LHCN-M2 (cell line): ENCODE measurements at regions not wholly inside any gene's neighbourhood (a gene's known extent, or its start where the extent isn't known, plus 50 kb on each side); places are given as distances from the start of the nearest gene placed in this dataset.

Experiments
- DNase-seq: peaks from one replicate; pipeline ENCODE4 v3.0.0-alpha.2; 2012; ENCODE audit warnings: low read depth

DNA sequence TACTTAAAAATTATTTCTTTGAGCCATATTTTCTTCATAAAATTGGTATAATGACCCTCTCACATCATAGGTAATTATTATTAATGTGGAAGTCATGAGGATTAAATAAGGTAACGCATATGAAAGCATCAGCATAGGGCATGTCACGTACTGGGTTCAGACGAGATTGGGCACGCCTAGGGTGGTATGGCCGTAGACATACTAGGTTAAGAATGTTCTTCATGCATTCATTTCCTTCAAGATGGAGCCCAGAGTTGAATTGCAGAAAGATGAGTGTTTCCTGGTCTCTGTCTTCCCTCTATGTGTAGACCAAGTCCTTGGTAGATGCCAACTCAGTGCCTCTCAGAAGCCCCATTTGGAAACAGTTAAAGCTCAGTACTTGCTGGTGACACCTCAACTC lies 174.1 kb upstream of the CLINT1 start:
- no peak for DNase-seq

DNA sequence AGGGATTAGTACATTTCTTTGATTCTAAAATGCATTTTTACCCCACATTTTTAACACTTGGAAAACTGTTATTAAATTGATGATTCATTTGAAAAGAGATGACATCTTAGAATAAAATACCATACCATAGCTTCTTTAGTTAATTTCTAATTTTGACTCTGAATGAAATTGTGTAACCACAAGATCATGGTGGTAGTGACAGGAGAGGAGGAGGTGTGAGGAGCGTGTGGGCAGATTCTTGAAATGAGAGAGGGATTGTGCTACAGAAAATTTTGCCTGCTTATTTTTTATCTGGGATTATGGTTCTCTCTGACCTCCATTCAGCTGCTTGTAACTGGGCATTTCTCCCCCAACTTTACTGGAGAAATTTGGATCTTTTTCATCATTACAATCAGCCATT lies 173.3 kb upstream of the CLINT1 start:
- DNase-seq: no peak

DNA sequence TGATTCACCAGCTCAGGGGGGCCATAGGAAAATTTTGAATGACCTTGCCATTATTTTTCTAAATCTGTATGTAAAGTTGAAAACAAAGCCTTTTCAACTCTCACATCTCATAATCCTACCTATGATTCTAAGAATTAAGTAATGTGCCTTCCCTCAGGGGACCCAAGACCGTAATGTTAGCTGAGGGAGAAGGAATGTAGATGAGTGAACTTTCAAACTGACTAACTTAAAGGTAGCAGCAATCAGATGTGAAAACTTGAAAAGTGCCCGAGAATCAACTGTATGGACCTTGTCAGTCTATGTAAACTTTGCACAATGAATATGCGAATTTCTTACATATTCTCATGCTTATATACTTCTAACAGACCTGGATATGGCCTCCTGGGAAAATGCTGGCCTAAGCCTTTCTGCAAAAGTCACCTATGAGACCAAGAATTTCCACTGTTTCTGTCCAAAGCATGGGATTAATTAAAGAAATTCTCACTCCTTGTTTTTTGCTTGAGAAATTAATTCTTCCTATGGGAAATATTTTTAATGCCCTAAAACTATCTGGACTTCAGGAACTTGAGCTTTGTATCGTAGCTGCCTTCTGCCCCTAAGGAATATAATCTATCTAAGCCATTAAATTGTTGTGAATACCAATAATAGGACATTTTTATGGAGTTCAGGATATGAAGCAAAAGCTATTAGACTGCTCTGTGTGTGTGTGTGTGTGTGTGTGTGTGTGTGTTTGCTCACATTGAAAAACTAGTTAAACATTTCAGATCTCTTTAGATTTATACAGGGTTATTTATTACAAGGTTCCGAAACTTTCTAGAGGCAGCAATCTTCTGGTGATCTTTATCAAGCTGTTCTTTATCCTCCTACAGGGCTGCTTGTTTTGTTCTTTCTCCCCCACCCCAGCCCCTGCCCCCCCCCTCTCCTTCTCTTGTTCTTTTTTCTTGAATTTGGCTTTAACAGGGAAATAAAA lies 169.1 kb upstream of the CLINT1 start:
- no peak for DNase-seq

DNA sequence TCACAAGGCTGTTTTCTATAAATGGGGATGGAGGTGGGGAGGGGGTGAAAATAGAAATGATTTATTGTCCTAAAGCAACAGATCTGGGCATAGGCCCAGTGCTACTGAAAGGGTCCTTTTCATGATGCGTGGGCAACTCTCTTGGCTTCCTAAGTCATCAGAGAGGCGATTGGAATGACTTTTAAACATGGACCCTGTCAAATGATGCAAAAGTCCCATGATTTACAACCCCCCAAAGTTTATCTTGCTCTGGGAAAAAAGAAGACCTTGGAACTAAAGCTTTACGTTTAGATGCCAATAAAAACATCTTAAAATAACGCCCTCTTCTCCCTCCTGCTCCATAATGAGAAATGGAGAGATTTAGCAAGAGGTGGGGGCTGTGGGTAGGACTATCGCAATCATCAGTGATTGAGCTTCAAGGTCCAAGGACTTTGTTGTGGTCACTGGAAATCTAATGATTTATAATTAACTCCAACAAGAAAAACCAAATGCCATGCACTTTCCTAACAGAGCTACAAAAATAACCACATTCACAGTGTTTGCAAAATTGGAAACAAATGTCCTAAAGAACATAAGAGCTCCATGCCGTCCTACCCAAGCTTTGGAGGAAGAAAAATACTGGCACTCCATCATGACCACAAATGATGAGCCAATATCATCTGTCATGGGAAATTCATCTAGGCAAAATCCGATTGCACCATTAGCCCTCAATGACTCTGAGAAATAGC lies 167.5 kb upstream of the CLINT1 start:
- DNase-seq: peak; percentile 12

DNA sequence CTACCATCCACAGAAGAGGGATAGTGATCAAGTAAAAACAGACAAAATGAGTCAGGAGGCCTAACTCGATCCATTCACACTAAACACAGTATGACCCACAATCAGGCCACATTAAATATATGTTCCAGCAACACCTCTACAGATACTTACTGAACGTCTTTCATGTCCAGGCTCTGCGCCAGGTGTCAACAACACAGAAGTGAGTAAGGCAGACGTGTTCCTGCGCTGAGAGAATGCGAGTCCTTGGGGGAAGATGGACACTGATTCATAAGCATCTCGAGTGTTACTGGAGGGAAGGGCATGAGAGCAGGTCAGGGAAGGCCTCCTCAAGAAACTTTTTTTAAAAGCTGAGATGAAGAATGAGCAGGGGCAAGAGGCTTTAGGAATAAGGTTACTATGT lies 164.3 kb upstream of the CLINT1 start:
- no peak for DNase-seq

DNA sequence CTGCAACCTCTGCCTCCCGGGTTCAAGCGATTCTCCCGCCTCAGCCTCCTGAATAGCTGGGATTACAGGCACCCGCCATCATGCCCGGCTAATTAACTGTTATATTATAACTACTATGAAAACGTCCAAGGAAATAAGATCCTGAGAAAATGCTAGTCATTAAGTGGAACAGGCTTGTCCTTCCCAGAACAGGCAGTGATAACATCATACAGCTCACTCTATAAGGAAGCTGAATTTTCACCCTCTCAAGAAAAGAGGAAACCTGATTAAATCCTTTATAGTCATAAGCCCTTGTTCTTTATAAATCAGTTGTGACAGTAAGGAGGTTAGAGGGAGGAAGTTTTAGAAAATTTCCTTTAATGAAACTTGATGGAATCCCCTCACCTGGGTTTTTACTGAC lies 163.9 kb upstream of the CLINT1 start:
- DNase-seq: no peak

DNA sequence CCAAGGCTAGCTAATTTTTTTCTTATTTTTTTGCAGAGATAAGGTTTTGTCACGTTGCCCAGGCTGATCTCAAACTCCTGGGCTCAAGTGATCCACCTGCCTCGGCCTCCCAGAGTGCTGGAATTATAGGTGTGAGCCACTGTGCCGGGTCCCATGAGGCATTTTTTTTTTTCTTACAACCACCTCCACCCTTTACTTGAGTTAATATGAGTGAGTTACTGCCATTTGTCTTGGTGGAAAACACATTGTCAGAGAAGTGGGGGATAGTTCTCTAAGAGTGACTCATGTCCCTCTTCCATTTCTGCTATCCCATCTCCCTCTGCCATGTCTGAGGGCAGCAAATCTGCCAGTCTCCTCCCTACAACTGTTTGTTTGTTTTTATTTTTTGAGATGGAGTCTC lies 163.4 kb upstream of the CLINT1 start:
- DNase-seq: no peak

DNA sequence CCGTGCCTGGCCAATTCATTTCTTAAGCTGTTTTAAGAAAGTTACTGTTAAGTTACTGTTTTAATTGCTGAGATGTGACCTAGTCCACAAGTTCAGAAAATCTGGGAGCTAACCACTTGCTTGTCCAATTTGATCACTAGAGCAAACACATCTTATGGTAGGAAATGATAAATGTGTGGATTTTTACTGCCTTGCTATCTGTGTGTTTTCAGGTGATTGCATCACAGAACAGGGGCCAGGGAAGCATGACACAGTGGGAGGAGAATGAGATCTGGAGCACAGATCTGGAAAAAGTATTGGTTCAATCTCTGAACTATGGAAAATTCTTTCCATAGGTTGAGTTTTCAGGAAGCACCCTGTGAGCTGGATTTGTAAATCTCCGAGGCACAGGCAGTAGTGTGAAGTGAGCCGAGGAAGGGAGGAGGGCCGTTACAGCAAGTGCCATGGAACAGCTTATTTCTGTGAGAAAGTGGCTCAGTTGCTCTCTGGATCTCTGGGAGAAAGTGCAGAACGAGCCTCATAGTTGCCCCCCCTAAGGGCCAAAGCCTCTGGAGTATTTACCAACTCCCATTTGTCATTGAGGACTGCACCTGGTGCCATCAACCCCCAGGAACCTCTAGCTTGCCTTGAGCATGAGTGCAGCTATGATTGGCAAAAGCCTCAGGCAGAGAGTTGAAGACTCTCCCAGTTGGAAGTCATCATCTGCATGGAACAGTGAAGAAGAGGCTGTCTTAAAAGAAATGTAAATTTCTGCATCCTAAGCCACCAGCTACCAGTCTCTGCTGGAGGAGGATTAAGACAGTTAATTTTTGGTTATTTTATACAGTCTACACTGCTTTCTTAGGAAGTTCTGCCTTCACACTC lies 161.8 kb upstream of the CLINT1 start:
- DNase-seq: no peak

DNA sequence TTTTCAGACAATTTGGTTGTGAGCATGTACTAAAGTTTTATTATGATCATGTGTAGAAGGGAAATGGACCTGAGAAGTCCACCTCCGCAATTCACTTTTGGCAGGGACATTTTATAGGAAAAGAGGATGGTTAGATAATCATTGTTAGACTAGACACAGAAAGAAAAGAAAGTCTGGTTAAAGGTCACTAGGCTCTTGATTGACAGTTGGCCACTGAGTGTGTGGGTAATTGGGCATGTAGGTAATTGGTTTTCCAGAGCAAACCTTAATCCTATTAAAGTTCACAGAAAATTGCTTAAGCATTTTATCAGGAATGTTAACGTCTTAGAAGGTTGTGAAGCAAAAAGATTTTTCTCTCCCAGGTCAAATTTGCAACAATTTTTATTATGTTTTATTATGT lies 158.5 kb upstream of the CLINT1 start:
- DNase-seq: no peak

DNA sequence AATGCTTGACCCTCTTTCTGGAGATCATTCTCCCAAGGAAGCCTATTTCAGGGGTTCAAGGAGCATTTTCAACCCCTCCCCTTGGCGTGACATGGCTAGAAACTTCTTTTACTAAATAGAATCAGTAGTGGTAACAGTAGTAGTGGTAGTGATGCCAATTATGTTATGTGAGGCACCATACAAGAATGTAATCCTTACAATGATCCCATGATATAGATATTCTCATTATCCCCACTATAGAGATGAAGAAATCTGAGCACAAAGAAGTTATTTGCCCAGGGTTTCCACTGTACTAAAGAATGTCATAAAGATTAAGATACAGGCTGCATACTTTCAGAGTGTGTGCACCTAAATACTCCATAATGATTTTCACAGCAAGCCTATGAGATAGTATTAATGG lies 155.4 kb upstream of the CLINT1 start:
- no peak for DNase-seq

DNA sequence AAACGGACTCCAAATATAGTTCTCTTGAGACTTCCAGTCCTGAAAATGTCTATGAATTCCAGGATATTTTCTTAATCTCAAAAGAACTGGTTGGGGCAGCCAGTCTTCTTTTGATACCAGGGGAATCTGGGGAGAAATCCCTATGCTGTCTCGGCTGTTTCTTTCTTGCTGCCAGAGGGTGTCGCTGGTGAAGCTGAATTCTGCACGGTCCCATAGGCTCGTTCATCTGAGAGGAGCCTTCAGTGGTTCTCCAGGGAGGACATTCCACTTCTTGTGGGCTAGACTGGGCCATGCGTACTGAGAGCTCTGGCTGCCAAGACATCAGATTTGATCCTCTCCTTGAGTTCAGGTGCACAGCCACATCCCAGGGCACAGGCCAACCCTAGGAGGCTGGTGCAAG lies 155.0 kb upstream of the CLINT1 start:
- peak; percentile 2 for DNase-seq

DNA sequence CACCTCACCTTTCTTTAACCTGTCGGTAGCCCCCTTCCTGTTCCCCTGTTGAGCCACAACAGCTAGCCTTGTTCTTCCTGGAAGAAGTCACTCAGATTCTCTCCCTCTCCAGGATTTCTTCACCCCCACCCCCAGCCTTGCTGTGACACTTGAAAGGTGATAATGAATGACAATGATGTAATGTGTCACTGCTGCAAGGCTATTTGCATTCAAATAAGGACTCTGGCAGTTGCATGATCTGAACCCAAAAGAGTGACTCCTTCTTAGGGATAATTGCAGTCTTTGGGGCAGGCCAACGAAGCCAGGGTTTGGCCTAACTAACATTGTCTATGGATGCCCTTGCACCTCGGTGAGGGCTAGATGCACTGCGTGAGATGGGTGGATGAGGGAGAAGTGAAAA lies 154.4 kb upstream of the CLINT1 start:
- no peak for DNase-seq

DNA sequence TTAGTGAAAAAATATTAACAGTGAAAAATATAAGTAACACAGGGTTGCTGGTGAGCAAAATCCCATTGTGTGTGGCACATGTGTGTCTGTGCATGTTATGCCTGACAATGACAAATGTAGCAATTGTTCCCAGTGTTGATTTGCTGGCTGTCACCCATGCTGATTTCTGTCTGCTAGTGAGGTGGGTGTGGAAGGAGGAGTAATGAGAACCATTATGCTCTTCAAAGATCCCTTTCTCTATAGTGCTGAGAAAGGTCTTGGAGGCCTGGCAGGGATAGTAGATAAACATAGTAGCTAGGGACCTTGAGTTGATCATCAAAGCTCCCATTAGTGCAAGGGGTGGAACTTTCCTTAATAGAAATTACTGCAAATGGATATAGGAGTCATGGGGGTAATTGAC lies 152.5 kb upstream of the CLINT1 start:
- no peak for DNase-seq

DNA sequence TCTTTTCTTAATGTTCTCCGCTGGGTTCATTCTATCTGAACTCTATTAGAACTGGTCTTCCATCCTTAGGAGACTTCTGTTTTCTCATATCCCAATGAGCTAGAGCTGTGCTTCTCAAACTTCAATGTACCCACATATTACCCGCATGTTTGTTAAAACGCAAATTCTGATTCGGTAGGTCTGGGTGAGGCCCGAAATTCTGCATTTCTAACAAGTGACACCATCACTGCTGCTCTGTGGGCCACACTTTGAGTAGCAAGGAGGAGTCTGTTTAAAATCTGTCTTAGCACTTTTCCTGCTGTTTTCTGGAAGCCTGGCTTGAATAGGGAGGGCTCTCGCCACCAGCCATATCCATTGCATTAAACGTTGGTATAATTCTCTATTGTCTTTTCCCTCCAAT lies 151.9 kb upstream of the CLINT1 start:
- no peak for DNase-seq

DNA sequence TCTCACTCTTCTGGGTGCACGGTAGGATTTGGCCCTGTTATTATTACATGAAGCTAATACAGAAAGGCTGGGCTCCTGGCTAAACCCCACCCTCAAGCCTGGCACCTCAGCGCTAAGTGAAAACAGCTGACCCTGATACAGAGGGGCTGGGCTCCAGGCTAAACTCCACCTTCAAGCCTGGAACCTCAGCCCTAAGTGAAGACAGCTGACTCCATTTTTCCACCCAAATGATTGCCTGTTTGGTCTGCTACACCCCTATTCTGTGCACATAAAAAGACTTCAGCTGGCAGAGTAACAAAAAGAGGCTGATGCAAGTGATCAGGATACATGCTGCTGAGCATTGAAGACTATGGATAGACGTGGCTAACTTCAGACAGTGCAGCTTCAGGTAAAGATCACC lies 148.4 kb upstream of the CLINT1 start:
- DNase-seq: no peak

DNA sequence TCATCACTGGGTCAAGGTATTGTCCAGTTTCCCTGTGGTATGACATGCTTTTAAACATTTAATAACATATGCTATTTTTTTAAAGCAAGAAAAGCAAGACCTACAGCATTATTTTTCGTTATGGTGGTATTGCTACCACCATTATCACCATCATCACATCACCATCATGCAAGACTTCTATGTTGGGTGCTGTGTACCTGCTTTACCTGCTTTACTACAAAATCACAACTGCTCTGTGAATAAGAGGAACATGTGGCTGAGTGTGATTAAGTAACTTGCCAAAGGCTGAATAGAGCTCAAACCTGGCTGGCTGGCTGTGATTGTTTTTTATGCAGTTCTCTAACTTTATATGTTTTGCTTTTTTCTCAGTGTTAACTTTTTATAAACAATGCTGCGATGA lies 140.8 kb upstream of the CLINT1 start:
- DNase-seq: no peak

DNA sequence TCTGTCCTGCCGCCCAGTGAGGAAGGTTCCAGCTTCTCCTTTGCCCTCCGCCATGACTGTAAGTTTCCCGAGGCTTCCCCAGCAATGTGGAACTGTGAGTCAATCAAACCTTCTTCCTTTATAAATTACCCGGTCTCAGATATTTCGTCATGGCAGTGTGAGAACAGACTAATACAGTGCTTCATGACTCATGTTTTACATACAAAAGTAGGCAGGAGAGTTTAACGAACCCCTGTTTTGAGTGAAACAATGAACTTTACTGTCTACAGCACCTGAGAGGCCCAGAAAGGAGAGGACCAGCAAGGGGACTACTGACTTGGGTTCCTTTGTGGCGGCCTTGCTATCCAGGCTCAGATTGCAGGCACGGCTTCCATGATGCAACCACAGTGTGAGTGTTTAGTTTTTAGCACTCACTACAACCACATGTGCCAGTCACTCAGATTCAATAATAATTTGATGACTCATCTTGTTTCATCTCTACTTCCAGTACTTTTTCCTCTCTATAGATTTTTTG lies 139.1 kb upstream of the CLINT1 start:
- DNase-seq: peak; percentile 88

DNA sequence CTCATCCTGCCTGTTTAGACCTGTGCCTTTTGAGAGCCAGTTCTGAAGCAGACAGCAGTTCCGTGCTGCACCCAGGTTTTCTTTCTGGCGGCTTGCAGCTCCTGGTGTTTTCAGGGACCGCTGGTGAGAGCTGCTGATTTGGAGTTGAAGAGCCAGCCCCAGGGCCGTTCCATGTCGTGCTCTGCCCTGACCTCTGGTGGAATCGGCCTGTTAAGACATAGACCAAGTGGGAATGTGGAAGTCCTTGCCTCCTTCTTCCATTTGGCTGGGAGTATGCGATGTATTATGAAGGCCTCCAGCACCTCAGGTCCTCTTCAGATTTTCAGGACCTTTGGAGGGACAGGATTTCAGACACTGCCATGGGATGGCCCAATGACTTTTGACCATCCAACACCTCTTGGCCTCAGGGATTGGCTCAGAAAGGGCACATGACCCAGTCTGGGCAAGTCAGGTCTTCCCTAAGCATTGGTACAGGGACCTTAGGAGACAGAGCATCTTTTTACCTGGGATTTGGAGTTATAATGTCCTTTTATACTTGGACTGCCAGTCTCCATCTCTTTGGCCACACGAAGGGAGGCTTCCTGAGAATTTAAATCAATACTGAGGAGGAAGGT lies 136.1 kb upstream of the CLINT1 start:
- peak; percentile 55 for DNase-seq

DNA sequence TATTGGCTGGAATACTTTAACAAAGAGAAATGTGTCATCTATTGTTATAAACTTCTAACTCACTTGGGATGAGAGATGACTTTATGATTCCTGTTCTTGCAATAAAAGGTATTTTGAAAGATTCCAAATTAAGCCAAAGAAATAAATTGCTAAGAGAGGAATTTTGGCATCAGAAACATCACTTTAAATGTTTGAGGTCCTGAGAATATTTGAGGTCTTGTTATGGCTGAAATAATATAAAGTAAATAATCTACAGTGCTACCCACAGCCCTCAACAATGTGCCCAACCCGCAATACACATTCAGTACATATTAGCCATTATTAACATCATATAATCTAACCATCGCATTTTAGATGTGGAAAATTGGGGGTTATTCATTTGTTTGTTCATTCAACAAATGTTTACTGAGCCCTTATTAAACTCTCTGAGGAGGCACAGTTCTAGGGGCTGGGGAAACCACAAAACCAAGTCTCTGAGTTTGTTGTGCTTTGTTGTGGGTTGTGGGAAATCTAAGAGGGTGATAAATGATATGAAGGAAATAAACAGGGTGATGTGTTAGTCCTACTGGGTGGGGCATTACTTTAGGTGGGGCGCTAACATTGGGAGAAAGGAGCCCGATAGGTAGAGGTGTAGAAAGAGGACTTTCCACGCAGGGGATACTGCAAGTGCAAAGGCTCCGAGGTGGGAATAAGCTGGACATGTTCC lies 135.2 kb upstream of the CLINT1 start:
- DNase-seq: peak; percentile 11

DNA sequence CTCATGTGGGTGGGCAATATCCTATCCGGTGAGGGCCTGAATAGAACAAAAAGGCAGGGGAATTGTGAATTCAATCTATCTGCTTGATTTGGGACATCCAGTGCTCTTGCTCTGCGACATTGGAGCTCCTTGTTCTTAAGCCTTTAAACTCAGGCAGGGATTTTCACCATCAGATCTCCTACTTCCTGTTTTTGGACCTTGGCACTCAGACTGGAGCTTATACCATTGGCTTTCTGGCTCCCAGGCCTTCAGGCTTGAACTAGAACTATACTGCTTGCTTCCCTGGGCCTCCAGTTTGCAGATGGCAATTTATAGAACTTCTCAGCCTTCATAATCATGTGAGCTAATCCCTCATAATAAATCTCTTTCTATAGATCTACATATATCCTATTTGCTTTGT lies 134.3 kb upstream of the CLINT1 start:
- DNase-seq: no peak
